Astrocyte (in vitro differentiated cells and primary cell): ENCODE measurements at regions not wholly inside any gene's neighbourhood (a gene's known extent, or its start where the extent isn't known, plus 50 kb on each side); places are given as distances from the start of the nearest gene placed in this dataset.

Experiments
- DNase-seq: peaks from one replicate; pipeline ENCODE4 v3.0.0-alpha.2; 2010; ENCODE audit warnings: low read depth
- FAIRE-seq: peaks from 2 replicates; lab custom pipeline; 2011; peaks lifted over from hg19 to GRCh38; lab: Jason Lieb, UNC
- H2AFZ ChIP-seq: 2 replicates; pipeline ENCODE4 v1.6.0; 2012; ENCODE audit warnings: low read depth, low read length, inconsistent platforms
- H3K27ac ChIP-seq: 2 replicates; pipeline ENCODE4 v1.5.1; 2011; ENCODE audit warnings: low read depth, low read length, inconsistent platforms
- H3K27me3 ChIP-seq: 2 replicates; pipeline ENCODE4 v1.6.0; 2011; ENCODE audit warnings: low read length, inconsistent platforms; ENCODE audit not compliant: insufficient read depth
- H3K36me3 ChIP-seq: 2 replicates; pipeline ENCODE4 v1.5.1; 2011; ENCODE audit warnings: low read length, inconsistent platforms; ENCODE audit not compliant: insufficient read depth
- H3K4me1 ChIP-seq: 2 replicates; pipeline ENCODE4 v1.5.1; 2011; ENCODE audit warnings: low read length, inconsistent platforms; ENCODE audit not compliant: insufficient read depth
- H3K4me2 ChIP-seq: 2 replicates; pipeline ENCODE4 v1.6.0; 2012; ENCODE audit warnings: low read length, inconsistent platforms
- H3K4me3 ChIP-seq: 2 replicates; pipeline ENCODE4 v1.5.1; 2011; ENCODE audit warnings: low read depth, mild to moderate bottlenecking, low read length, inconsistent platforms; ENCODE audit not compliant: insufficient read depth
- H3K79me2 ChIP-seq: 2 replicates; pipeline ENCODE4 v1.6.0; 2012; ENCODE audit warnings: mild to moderate bottlenecking, low read length, inconsistent platforms; ENCODE audit not compliant: insufficient read depth
- H3K9ac ChIP-seq: 2 replicates; pipeline ENCODE4 v1.6.0; 2012; ENCODE audit warnings: mild to moderate bottlenecking, low read length, inconsistent platforms
- H3K9me3 ChIP-seq: 2 replicates; pipeline ENCODE4 v1.5.1; 2012; ENCODE audit warnings: low read depth, mild to moderate bottlenecking, low read length, inconsistent platforms; ENCODE audit not compliant: insufficient read depth
- H4K20me1 ChIP-seq: 2 replicates; pipeline ENCODE4 v1.6.0; 2012; ENCODE audit warnings: low read length, inconsistent platforms; ENCODE audit not compliant: insufficient read depth
- H3K27ac Mint-ChIP-seq: one replicate; pipeline ENCODE4 v1.8.0; 2021; ENCODE audit warnings: mild to moderate bottlenecking, mixed read lengths; ENCODE audit not compliant: unreplicated experiment
- H3K27me3 Mint-ChIP-seq: one replicate; pipeline ENCODE4 v1.8.0; 2021; ENCODE audit warnings: low read depth, mixed read lengths; ENCODE audit not compliant: unreplicated experiment
- H3K36me3 Mint-ChIP-seq: one replicate; pipeline ENCODE4 v1.8.0; 2021; ENCODE audit warnings: low read depth, mixed read lengths; ENCODE audit not compliant: unreplicated experiment
- H3K4me1 Mint-ChIP-seq: one replicate; pipeline ENCODE4 v1.8.0; 2021; ENCODE audit warnings: low read depth, mixed read lengths; ENCODE audit not compliant: unreplicated experiment
- H3K4me3 Mint-ChIP-seq: one replicate; pipeline ENCODE4 v1.8.0; 2021; ENCODE audit warnings: mild to moderate bottlenecking, moderate library complexity, mixed read lengths; ENCODE audit not compliant: unreplicated experiment
- H3K9me3 Mint-ChIP-seq: one replicate; pipeline ENCODE4 v1.8.0; 2021; ENCODE audit warnings: mild to moderate bottlenecking, mixed read lengths; ENCODE audit not compliant: unreplicated experiment
- EZH2 ChIP-seq: IDR thresholded peaks from 2 replicates; pipeline ENCODE4 v1.6.1; 2012; ENCODE audit warnings: mild to moderate bottlenecking, low read length, inconsistent platforms; ENCODE audit not compliant: insufficient read depth
- TF ChIP-seq, protein P1 (sequence below): IDR thresholded peaks from 2 replicates; pipeline ENCODE4 v1.5.1; 2011; ENCODE audit warnings: low read depth, mild to moderate bottlenecking, inconsistent platforms, low read length, moderate library complexity; ENCODE audit not compliant: insufficient read depth

DNA sequence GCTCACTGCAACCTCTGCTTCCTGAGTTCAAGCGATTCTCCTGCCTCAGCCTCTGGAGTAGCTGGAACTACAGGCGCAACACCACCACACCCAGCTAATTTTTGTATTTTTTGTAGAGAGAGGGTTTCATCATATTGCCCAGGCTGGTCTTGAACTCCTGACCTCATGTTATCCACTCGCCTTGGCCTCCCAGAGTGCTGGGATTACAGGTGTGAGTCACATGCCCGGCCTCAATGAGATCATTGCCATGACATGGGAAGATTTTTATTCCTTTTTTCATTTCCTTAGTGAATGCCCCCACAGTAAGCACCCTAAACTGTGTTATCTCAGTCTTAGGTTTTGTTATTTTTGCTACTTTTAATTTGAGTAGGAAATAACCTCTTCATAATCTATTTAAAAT, 977.9 kb downstream of the BRINP3 start:
- no peak for TF ChIP-seq EZH2
- TF ChIP-seq, protein P1, sequence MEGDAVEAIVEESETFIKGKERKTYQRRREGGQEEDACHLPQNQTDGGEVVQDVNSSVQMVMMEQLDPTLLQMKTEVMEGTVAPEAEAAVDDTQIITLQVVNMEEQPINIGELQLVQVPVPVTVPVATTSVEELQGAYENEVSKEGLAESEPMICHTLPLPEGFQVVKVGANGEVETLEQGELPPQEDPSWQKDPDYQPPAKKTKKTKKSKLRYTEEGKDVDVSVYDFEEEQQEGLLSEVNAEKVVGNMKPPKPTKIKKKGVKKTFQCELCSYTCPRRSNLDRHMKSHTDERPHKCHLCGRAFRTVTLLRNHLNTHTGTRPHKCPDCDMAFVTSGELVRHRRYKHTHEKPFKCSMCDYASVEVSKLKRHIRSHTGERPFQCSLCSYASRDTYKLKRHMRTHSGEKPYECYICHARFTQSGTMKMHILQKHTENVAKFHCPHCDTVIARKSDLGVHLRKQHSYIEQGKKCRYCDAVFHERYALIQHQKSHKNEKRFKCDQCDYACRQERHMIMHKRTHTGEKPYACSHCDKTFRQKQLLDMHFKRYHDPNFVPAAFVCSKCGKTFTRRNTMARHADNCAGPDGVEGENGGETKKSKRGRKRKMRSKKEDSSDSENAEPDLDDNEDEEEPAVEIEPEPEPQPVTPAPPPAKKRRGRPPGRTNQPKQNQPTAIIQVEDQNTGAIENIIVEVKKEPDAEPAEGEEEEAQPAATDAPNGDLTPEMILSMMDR, result no peak
- Histone ChIP-seq H3K9me3 (no peaks in the 10 kb centered on the region), H3K36me3 (no peaks in the 10 kb centered on the region), H3K27ac (no peak overlapping the region), H3K4me1 (no peaks in the 10 kb centered on the region), H2AFZ (no peak overlapping the region), H3K4me2 (no peak overlapping the region), H3K27me3 (no peaks in the 10 kb centered on the region), H3K79me2 (no peaks in the 10 kb centered on the region), H4K20me1 (no peaks in the 10 kb centered on the region), H3K4me3 (no peak overlapping the region), H3K9ac (no peak overlapping the region)
- no peak overlapping the region for H3K27ac Mint-ChIP-seq
- FAIRE-seq (no peak), DNase-seq (no peak)
- H3K4me1 Mint-ChIP-seq, result no peaks in the 10 kb centered on the region
- H3K9me3 Mint-ChIP-seq, result no peaks in the 10 kb centered on the region
- no peaks in the 10 kb centered on the region for H3K27me3 Mint-ChIP-seq
- H3K4me3 Mint-ChIP-seq, result no peak overlapping the region
- no peaks in the 10 kb centered on the region for H3K36me3 Mint-ChIP-seq

DNA sequence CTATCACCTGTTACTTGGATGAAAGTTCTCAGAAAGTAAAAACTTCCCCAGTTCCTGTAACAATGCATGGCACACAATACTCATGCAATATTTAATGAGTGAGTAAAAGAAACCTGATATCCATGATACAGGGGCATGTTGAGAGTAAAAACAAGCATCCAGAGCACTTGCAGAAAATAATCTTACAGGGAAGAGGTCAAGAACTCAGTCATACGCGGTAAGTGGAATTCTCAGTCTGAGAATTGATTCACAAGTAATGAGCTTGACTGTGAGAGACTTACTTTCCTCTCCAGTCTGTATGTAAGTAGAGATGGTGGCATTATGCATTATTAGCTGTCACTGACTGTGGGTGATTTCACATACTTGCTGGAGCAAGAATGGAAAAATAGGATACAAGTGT, 976.9 kb downstream of the BRINP3 start:
- Histone ChIP-seq H3K79me2 (no peaks in the 10 kb centered on the region), H3K4me3 (no peak overlapping the region), H3K4me1 (no peaks in the 10 kb centered on the region), H3K27ac (no peak overlapping the region), H3K27me3 (no peaks in the 10 kb centered on the region), H3K36me3 (no peaks in the 10 kb centered on the region), H4K20me1 (no peaks in the 10 kb centered on the region), H3K9ac (no peak overlapping the region), H3K4me2 (no peak overlapping the region), H3K9me3 (no peaks in the 10 kb centered on the region), H2AFZ (no peak overlapping the region)
- Mint-ChIP-seq H3K27me3 (no peaks in the 10 kb centered on the region), H3K4me3 (no peak overlapping the region), H3K36me3 (no peaks in the 10 kb centered on the region), H3K9me3 (no peaks in the 10 kb centered on the region), H3K27ac (no peak overlapping the region), H3K4me1 (no peaks in the 10 kb centered on the region)
- FAIRE-seq, result no peak
- peak; percentile 25 for DNase-seq
- no peak for TF ChIP-seq EZH2
- TF ChIP-seq, protein P1, result no peak

DNA sequence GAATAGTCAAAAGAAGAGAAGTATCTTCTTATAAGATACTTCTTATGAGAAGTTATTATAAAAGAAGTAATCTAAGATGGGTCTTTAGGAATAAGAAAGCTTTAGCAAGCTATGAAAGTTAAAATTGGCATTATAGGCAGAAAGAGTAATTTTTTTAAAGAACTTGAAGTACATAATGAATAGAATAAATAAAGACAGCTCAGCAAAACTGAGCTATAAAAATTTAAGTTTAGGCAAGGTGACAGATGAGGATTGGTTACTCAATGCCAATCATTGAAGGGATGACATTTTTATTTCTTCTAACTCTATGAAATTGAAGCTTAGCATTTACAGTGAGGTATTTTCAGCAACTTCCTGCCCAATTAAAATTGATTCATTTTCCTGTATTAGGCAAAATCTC, 966.8 kb downstream of the BRINP3 start:
- H3K9me3 Mint-ChIP-seq, result peaks cover 6% of the 10 kb centered on the region
- Histone ChIP-seq H3K27me3 (no peaks in the 10 kb centered on the region), H3K36me3 (no peaks in the 10 kb centered on the region), H3K9ac (no peak overlapping the region), H3K27ac (no peak overlapping the region), H2AFZ (no peak overlapping the region), H4K20me1 (no peaks in the 10 kb centered on the region), H3K4me2 (no peak overlapping the region), H3K4me3 (no peak overlapping the region), H3K79me2 (no peaks in the 10 kb centered on the region), H3K4me1 (no peaks in the 10 kb centered on the region), H3K9me3 (no peaks in the 10 kb centered on the region)
- no peaks in the 10 kb centered on the region for H3K27me3 Mint-ChIP-seq
- FAIRE-seq (no peak), DNase-seq (no peak)
- no peak for TF ChIP-seq EZH2
- TF ChIP-seq, protein P1, result no peak
- H3K4me1 Mint-ChIP-seq, result no peaks in the 10 kb centered on the region
- H3K4me3 Mint-ChIP-seq, result no peak overlapping the region
- no peak overlapping the region for H3K27ac Mint-ChIP-seq
- no peaks in the 10 kb centered on the region for H3K36me3 Mint-ChIP-seq
